Endodermal cell (in vitro differentiated cells): ENCODE measurements at regions not wholly inside any gene's neighbourhood (a gene's known extent, or its start where the extent isn't known, plus 50 kb on each side); places are given as distances from the start of the nearest gene placed in this dataset.

Experiments used
- DNase-seq: peaks from one replicate; pipeline ENCODE4 v3.0.0-alpha.2; 2017
- H3K27ac ChIP-seq: 2 replicates; pipeline ENCODE4 v1.5.1; 2013; ENCODE audit warnings: mild to moderate bottlenecking, low read depth, low read length, moderate library complexity
- H3K27me3 ChIP-seq: 2 replicates; pipeline ENCODE4 v1.6.1; 2013; ENCODE audit warnings: mild to moderate bottlenecking, low read length, moderate library complexity; ENCODE audit not compliant: insufficient read depth, control insufficient read depth, poor library complexity, severe bottlenecking
- H3K36me3 ChIP-seq: 2 replicates; pipeline ENCODE4 v1.7.0; 2013; ENCODE audit warnings: mild to moderate bottlenecking, low read length, moderate library complexity; ENCODE audit not compliant: control insufficient read depth, insufficient read depth
- H3K4me1 ChIP-seq: one replicate; pipeline ENCODE4 v1.7.0; 2013; ENCODE audit warnings: low read length; ENCODE audit not compliant: control insufficient read depth, insufficient read depth
- H3K4me3 ChIP-seq: 2 replicates; pipeline ENCODE4 v1.5.1; 2013; ENCODE audit warnings: mild to moderate bottlenecking, low read length, moderate library complexity
- H3K9ac ChIP-seq: 2 replicates; pipeline ENCODE4 v1.6.1; 2013; ENCODE audit warnings: mild to moderate bottlenecking, low read length, moderate library complexity; ENCODE audit not compliant: poor library complexity, severe bottlenecking; ENCODE audit errors: extremely low read depth
- H3K9me3 ChIP-seq: 2 replicates; pipeline ENCODE4 v1.6.1; 2013; ENCODE audit warnings: mild to moderate bottlenecking, low read length, moderate library complexity; ENCODE audit not compliant: control insufficient read depth
- H3K27ac Mint-ChIP-seq: 2 replicates; pipeline ENCODE4 v1.8.0; 2020; ENCODE audit warnings: mixed read lengths
- H3K27me3 Mint-ChIP-seq: 2 replicates; pipeline ENCODE4 v1.8.0; 2021; ENCODE audit warnings: mild to moderate bottlenecking, mixed read lengths; ENCODE audit not compliant: insufficient read depth
- H3K36me3 Mint-ChIP-seq: 2 replicates; pipeline ENCODE4 v1.8.0; 2020; ENCODE audit warnings: low read depth, mixed read lengths
- H3K4me1 Mint-ChIP-seq: 2 replicates; pipeline ENCODE4 v1.8.0; 2020; ENCODE audit warnings: mixed read lengths
- H3K4me3 Mint-ChIP-seq: 2 replicates; pipeline ENCODE4 v1.8.0; 2020; ENCODE audit warnings: mild to moderate bottlenecking, moderate library complexity, mixed read lengths
- H3K9me3 Mint-ChIP-seq: 2 replicates; pipeline ENCODE4 v1.8.0; 2020; ENCODE audit warnings: mild to moderate bottlenecking, mixed read lengths
- CTCF ChIP-seq: fragments of 200-600 bp; sonication (generic); conservative IDR thresholded peaks from 2 replicates; pipeline ENCODE4 v1.5.0; 2021; ENCODE audit warnings: antibody characterized with exemption, mild to moderate bottlenecking
- WGBS, 2 experiments: methylation state at CpG; one replicate each; pipeline versions ENCODE4 v1.1.5 to v1.1.7; 2013; ENCODE audit warnings: missing lambda C conversion rate in 2 of 2, mixed read lengths in 1 of 2; ENCODE audit not compliant: insufficient coverage in 1 of 2, insufficient read length in 1 of 2; 5-methylcytosine and 5-hydroxymethylcytosine counted together

GRCh38 chr6:106797186-106797585, 167.8 kb downstream of the QRSL1 start:
- Mint-ChIP-seq H3K27ac (no peak overlapping the region), H3K27me3 (no peaks in the 10 kb centered on the region)
- WGBS, 2 experiments, result 88 to 93% methylated on average over 2 of the region's 2 CpGs

GRCh38 chr6:106796781-106797180, 167.4 kb downstream of the QRSL1 start:
- no peaks in the 10 kb centered on the region for H3K36me3 Mint-ChIP-seq
- WGBS, 2 experiments, result 94 to 100% methylated on average over 1 of the region's 1 CpG
- H3K4me3 Mint-ChIP-seq, result no peak overlapping the region
- H3K9me3 ChIP-seq, result no peaks in the 10 kb centered on the region
- H3K4me3 ChIP-seq, result no peak overlapping the region
- no peaks in the 10 kb centered on the region for H3K9me3 Mint-ChIP-seq
- peaks cover 26% of the 10 kb centered on the region for H3K4me1 Mint-ChIP-seq
- H3K27ac ChIP-seq, result no peak overlapping the region
- H3K4me1 ChIP-seq, result no peaks in the 10 kb centered on the region
- TF ChIP-seq CTCF, result no peak
- no peak overlapping the region for H3K27ac Mint-ChIP-seq
- no peak for DNase-seq
- H3K9ac ChIP-seq, result no peak overlapping the region
- H3K36me3 ChIP-seq, result no peaks in the 10 kb centered on the region
- no peaks in the 10 kb centered on the region for H3K27me3 ChIP-seq
- no peaks in the 10 kb centered on the region for H3K27me3 Mint-ChIP-seq

More at GRCh38 chr6:106797186-106797585, 167.8 kb downstream of the QRSL1 start:
- Mint-ChIP-seq H3K4me3 (no peak overlapping the region), H3K36me3 (no peaks in the 10 kb centered on the region), H3K4me1 (peaks cover 29% of the 10 kb centered on the region), H3K9me3 (no peaks in the 10 kb centered on the region)
- H3K9ac ChIP-seq, result no peak overlapping the region
- H3K4me1 ChIP-seq, result no peaks in the 10 kb centered on the region
- H3K4me3 ChIP-seq, result no peak overlapping the region
- no peak for TF ChIP-seq CTCF
- no peaks in the 10 kb centered on the region for H3K9me3 ChIP-seq
- no peaks in the 10 kb centered on the region for H3K27me3 ChIP-seq
- H3K36me3 ChIP-seq, result no peaks in the 10 kb centered on the region
- no peak overlapping the region for H3K27ac ChIP-seq
- DNase-seq, result no peak

- H3K4me1 ChIP-seq, result no peaks in the 10 kb centered on the region
- no peaks in the 10 kb centered on the region for H3K27me3 Mint-ChIP-seq
- no peak overlapping the region for H3K9ac ChIP-seq
- 88 to 100% methylated on average over 1 to 2 of the region's 2 CpGs for WGBS, 2 experiments
- no peaks in the 10 kb centered on the region for H3K27me3 ChIP-seq
- no peak overlapping the region for H3K4me3 Mint-ChIP-seq
- no peak overlapping the region for H3K27ac ChIP-seq
- H3K4me1 Mint-ChIP-seq, result peaks cover 14% of the 10 kb centered on the region
- no peaks in the 10 kb centered on the region for H3K36me3 ChIP-seq
- no peak overlapping the region for H3K27ac Mint-ChIP-seq
- H3K4me3 ChIP-seq, result no peak overlapping the region
- DNase-seq, result no peak
- TF ChIP-seq CTCF, result no peak
- no peaks in the 10 kb centered on the region for H3K9me3 Mint-ChIP-seq
- H3K9me3 ChIP-seq, result no peaks in the 10 kb centered on the region
- H3K36me3 Mint-ChIP-seq, result no peaks in the 10 kb centered on the region
These were observed 164.8 kb downstream of the QRSL1 start for GRCh38 chr6:106794129-106794528.
